HepG2 (cell line): ENCODE measurements at regions not wholly inside any gene's neighbourhood (a gene's known extent, or its start where the extent isn't known, plus 50 kb on each side); places are given as distances from the start of the nearest gene placed in this dataset.

Source experiments
- ATAC-seq: fragments of 200-7000 bp; cut with Tn5 transposase; 3 replicates; pipeline ENCODE4 v1.9.1; 2020; ENCODE audit warnings: mild to moderate bottlenecking, moderate library complexity
- BruUV-seq: library from RNA; stranded (reverse); fragments of 400-500 nt; replicated peaks from 2 replicates; lab custom pipeline; 2021; lab: Mats Ljungman, UMichigan
- CTCF ChIA-PET: fragments of 300-600 bp; formaldehyde crosslinking; extraction: SDS; loops from one replicate; lab custom pipeline; 2021; ENCODE audit warnings: low total read pairs, inconsistent platforms, low intra/inter-chr PET ratio; lab: Yijun Ruan, JAX
- POLR2A ChIA-PET: fragments of 350-600 bp; sonication (Branson Sonifier 250); formaldehyde crosslinking; loops from one replicate; lab custom pipeline; 2020; ENCODE audit warnings: antibody characterized with exemption, inconsistent platforms; lab: Yijun Ruan, JAX
- DNase-seq: peaks from one replicate; pipeline ENCODE4 v3.0.0-alpha.2; 2015; ENCODE audit warnings: low spot score
- FAIRE-seq: peaks from 3 replicates; lab custom pipeline; 2011; peaks lifted over from hg19 to GRCh38; lab: Jason Lieb, UNC
- H2AFZ ChIP-seq: one replicate; pipeline ENCODE4 v1.6.1; 2011; ENCODE audit warnings: low read length, inconsistent platforms
- H3K27ac ChIP-seq: fragments of 300-600 bp; 3 replicates; pipeline ENCODE4 v1.8.0; 2011; ENCODE audit warnings: mixed run types, mild to moderate bottlenecking, mixed read lengths, low read length, inconsistent platforms; ENCODE audit not compliant: insufficient read depth; ENCODE audit errors: extremely low read length
- H3K27me3 ChIP-seq, 2 experiments: fragments of 200-600 bp in 1 of 2; 2 replicates in 1 of 2; 3 replicates in 1 of 2; pipeline versions ENCODE4 v1.6.0 to v1.8.0; 2011; ENCODE audit warnings: low read length in 2 of 2, mild to moderate bottlenecking in 2 of 2, moderate library complexity in 2 of 2, inconsistent platforms in 1 of 2; ENCODE audit not compliant: insufficient read depth in 2 of 2, control insufficient read depth in 1 of 2
- H3K36me3 ChIP-seq, 2 experiments: fragments of 200-600 bp in 1 of 2; replicated peaks in 1 of 2; 2 replicates in 1 of 2; 3 replicates in 1 of 2; pipeline versions ENCODE4 v1.5.1 to v1.8.0; 2011; ENCODE audit warnings: low read length in 2 of 2, inconsistent platforms in 1 of 2; ENCODE audit not compliant: insufficient read depth in 2 of 2, control insufficient read depth in 1 of 2
- H3K4me1 ChIP-seq: 2 replicates; pipeline ENCODE4 v1.5.1; 2012; ENCODE audit warnings: low read length, inconsistent platforms; ENCODE audit not compliant: insufficient read depth
- H3K4me2 ChIP-seq: 2 replicates; pipeline ENCODE4 v1.6.0; 2011; ENCODE audit warnings: low read depth, low read length, inconsistent platforms
- H3K4me3 ChIP-seq, 3 experiments: fragments of 200-600 bp in 1 of 3; sonication (generic), shearing (Covaris generic) in 1 of 3; replicated peaks in 1 of 3; 2 replicates each; pipeline ENCODE4 v1.5.1; 2011 to 2016; ENCODE audit warnings: low read length in 3 of 3, inconsistent platforms in 2 of 3, low read depth in 2 of 3, mild to moderate bottlenecking in 2 of 3, control low read depth in 1 of 3, mixed read lengths in 1 of 3; ENCODE audit not compliant: insufficient read depth in 1 of 3
- H3K79me2 ChIP-seq: one replicate; pipeline ENCODE4 v1.6.1; 2011; ENCODE audit warnings: low read length, inconsistent platforms; ENCODE audit not compliant: insufficient read depth
- H3K9ac ChIP-seq: 2 replicates; pipeline ENCODE4 v1.6.0; 2011; ENCODE audit warnings: mild to moderate bottlenecking, low read depth, low read length, inconsistent platforms; ENCODE audit not compliant: insufficient read depth
- H3K9me3 ChIP-seq: 2 replicates; pipeline ENCODE4 v1.5.1; 2012; ENCODE audit warnings: mild to moderate bottlenecking, low read length
- H4K20me1 ChIP-seq: 2 replicates; pipeline ENCODE4 v1.6.0; 2011; ENCODE audit warnings: inconsistent platforms, mild to moderate bottlenecking, low read length, moderate library complexity; ENCODE audit not compliant: insufficient read depth
- ESRRA ChIP-seq: sonication (generic); formaldehyde crosslinking; IDR thresholded peaks from 2 replicates; pipeline ENCODE4 v1.5.1; 2020; ENCODE audit warnings: mild to moderate bottlenecking, low read depth, missing genetic modification reagents
- MLX ChIP-seq: IDR thresholded peaks from 2 replicates; pipeline ENCODE4 v1.6.1; 2016
- MYNN ChIP-seq: sonication (generic); formaldehyde crosslinking; IDR thresholded peaks from 2 replicates; pipeline ENCODE4 v1.4.0; 2020; ENCODE audit warnings: mild to moderate bottlenecking, low read depth, missing genetic modification reagents
- PHF20 ChIP-seq: sonication (generic); formaldehyde crosslinking; IDR thresholded peaks from 2 replicates; pipeline ENCODE4 v1.5.0; 2020; ENCODE audit warnings: mild to moderate bottlenecking, missing genetic modification reagents
- SMC3 ChIP-seq: IDR thresholded peaks from 2 replicates; pipeline ENCODE4 v1.6.1; 2011; ENCODE audit warnings: low read length, improper control_type of control experiment
- SNAI1 ChIP-seq: sonication (generic); formaldehyde crosslinking; IDR thresholded peaks from 2 replicates; pipeline ENCODE4 v1.5.0; 2020; ENCODE audit warnings: mild to moderate bottlenecking, missing genetic modification reagents, borderline replicate concordance
- TFAP4 ChIP-seq: sonication (generic); IDR thresholded peaks from 2 replicates; pipeline ENCODE4 v1.6.1; 2016; ENCODE audit warnings: low read depth, borderline replicate concordance
- THAP9 ChIP-seq: sonication (generic); formaldehyde crosslinking; IDR thresholded peaks from 2 replicates; pipeline ENCODE4; 2020; ENCODE audit warnings: missing genetic modification reagents, mild to moderate bottlenecking, borderline replicate concordance
- XRCC5 ChIP-seq: fragments of 200-400 bp; formaldehyde crosslinking; optimal IDR thresholded peaks from 2 replicates; pipeline ENCODE3; 2017; ENCODE audit warnings: mild to moderate bottlenecking, low read length
- ZNF101 ChIP-seq: sonication (generic); formaldehyde crosslinking; IDR thresholded peaks from 2 replicates; pipeline ENCODE4 v1.4.0; 2020; ENCODE audit warnings: mild to moderate bottlenecking, low read depth, missing genetic modification reagents, borderline replicate concordance
- ZNF501 ChIP-seq: sonication (generic); formaldehyde crosslinking; IDR thresholded peaks from 2 replicates; pipeline ENCODE4 v1.5.1; 2020; ENCODE audit warnings: mild to moderate bottlenecking, moderate library complexity, missing genetic modification reagents
- ZNF841 ChIP-seq: sonication (generic); formaldehyde crosslinking; IDR thresholded peaks from 2 replicates; pipeline ENCODE4 v1.8.1; 2023; ENCODE audit warnings: missing genetic modification reagents, borderline replicate concordance
- WGBS: methylation state at CpG from one replicate; pipeline ENCODE4 v1.1.6; 2017; ENCODE audit warnings: low lambda C conversion rate; 5-methylcytosine and 5-hydroxymethylcytosine counted together
- in situ Hi-C: cut with HindIII; loops from 2 replicates; pipeline ENCODE4 v1.10.0; 2017; ENCODE audit warnings: low pct_unique_long_range_greater_than_20kb; ENCODE audit not compliant: extremely low pct_ligation_motif_present
- intact Hi-C: fragments of 100-400 bp; cut with micrococcal nuclease; formaldehyde crosslinking; loops from one replicate; pipeline ENCODE4 v1.10.0; 2022; ENCODE audit not compliant: unreplicated experiment

- no peak overlapping the region for H3K27ac ChIP-seq
These were observed 208.5 kb upstream of the ZNF536 start for GRCh38 chr19:30163663-30164062.

More at GRCh38 chr19:30163663-30164062, 208.5 kb upstream of the ZNF536 start:
- no peak overlapping the region for H3K9ac ChIP-seq
- no TSS peak for BruUV-seq
- TF ChIP-seq PHF20 (CRISPR knock-in tag) = no peak
- no peak for TF ChIP-seq THAP9 (CRISPR knock-in tag)
- no peak for TF ChIP-seq ZNF501
- TF ChIP-seq ZNF841 = no peak
- no peak for TF ChIP-seq MYNN (CRISPR knock-in tag)
- no peak for TF ChIP-seq TFAP4
- no peak for TF ChIP-seq ESRRA
- TF ChIP-seq ZNF101 (CRISPR knock-in tag) = no peak
- no peak for TF ChIP-seq MLX (CRISPR knock-in tag)
- TF ChIP-seq SMC3 = no peak
- no peak for TF ChIP-seq XRCC5
- TF ChIP-seq SNAI1 (CRISPR knock-in tag) = no peak
- TF ChIP-seq, all 625 proteins: peak for 0
- intact Hi-C loops = no loop called here
- in situ Hi-C loops = no loop called here
- ChIA-PET CTCF (no interaction called here), POLR2A (no interaction called here)
- Histone ChIP-seq H3K4me2 (no peak overlapping the region), H2AFZ (no peak overlapping the region), H3K36me3 (no peaks in the 10 kb centered on the region), H3K9me3 (no peaks in the 10 kb centered on the region), H4K20me1 (no peaks in the 10 kb centered on the region), H3K27me3 (peaks cover 0 to 5% of the 10 kb centered on the region in 2 experiments; a peak in 3 of 5 replicates), H3K79me2 (no peaks in the 10 kb centered on the region), H3K4me3 (no peak overlapping the region), H3K4me1 (no peaks in the 10 kb centered on the region)
- no peak for DNase-seq
- no peak for ATAC-seq
- no peak for FAIRE-seq
- 12% methylated on average over 6 of the region's 7 CpGs for WGBS
